HG02623 (cell line): ENCODE measurements at regions not wholly inside any gene's neighbourhood (a gene's known extent, or its start where the extent isn't known, plus 50 kb on each side); places are given as distances from the start of the nearest gene placed in this dataset.

Experiments used
- ATAC-seq: cut with Tn5 transposase; IDR thresholded peaks from one replicate; pipeline ENCODE4 v1.9.1; 2021; ENCODE audit warnings: moderate library complexity; ENCODE audit not compliant: unreplicated experiment

GRCh38 chr1:87806379-87807094 lies 477.9 kb downstream of the LMO4 start:
- ATAC-seq = no peak

DNA sequence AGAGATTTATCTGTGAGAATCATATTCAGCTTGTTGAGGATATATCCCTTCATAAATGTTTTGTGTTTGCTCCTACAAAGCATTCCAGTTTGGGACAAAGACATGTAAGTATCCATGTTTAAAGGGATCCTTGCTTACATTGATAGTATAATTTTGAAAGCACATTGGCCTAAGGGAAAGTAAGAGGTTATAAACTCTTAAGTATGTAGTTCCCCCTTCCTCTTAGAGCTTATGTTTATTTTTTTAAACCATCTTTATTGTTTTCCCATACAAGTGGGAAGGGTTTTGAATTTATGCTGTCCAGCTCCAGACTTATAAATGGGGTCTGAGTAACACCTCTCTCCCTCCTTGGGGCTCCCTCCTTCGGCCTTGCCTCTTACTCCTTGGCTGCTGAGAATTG lies 481.5 kb downstream of the LMO4 start:
- ATAC-seq = no peak

DNA sequence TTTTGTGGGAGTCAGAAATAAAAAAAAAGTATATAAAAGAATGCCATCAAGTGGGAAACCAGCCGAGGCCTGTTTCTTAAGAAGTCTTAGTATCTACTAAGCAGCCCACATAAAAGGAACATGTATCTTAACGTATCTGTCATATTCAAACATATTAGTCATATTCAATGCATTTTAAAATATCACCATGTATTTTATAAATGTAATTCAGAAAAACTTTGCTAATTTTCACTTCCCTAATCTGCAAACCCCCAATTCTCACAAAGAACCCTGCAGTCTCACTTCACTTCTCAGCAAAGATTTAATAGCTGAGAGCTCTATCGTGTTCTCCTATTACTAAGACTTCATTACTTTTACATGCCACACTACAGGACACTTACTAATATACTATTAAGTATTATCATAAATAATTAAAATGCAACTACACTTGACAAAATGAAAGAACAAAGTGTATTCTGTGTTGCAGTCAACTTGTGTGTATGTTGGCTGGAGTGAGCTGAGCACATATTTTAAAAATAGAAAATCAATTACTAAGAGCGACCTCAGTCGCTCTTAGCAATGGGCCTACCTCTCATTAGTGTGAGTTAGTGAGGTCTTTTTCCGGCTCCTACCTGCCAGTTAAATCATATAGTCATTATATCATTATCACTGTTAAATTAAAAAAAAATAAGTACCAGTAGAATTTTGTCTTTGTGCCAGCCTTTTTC lies 484.3 kb downstream of the LMO4 start:
- ATAC-seq = peak; percentile 76

- ATAC-seq = no peak
Observed at GRCh38 chr1:87814573-87814972, 485.9 kb downstream of the LMO4 start.

- ATAC-seq = no peak
Observed at GRCh38 chr1:87816646-87817045, 488.0 kb downstream of the LMO4 start.

DNA sequence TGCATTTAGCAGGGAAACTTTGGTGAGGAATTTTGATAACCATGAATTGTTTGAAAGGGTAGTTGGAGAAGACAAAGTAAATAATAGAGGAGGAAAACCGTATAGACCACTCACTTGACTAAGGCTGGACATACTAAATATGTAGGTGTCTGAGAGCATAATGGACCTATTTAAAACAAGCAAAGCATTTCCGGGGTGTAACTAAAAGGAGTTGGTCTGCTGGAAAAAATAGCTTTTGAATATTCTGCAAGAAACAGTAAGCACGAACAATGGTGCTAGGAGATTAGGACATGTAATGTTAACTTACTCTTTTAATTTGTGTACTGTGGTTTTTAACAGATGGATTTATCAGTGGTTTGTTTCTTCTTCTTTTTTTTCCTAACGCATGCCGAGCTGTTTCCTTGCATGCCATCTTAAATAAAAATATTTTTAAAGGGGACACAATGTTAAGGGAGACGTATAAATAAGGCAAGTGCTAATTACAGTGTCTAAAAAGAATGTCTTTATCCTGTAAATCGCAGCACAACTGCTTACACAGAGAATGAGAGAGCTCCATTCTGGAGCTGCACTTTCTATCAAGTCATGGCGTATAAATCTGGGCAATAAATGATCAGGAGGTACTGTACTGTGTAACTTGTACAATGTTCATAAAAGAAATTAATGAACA lies 492.1 kb downstream of the LMO4 start:
- ATAC-seq = no peak

- no peak for ATAC-seq
Observed at GRCh38 chr1:87821335-87821697, 492.6 kb downstream of the LMO4 start.

DNA sequence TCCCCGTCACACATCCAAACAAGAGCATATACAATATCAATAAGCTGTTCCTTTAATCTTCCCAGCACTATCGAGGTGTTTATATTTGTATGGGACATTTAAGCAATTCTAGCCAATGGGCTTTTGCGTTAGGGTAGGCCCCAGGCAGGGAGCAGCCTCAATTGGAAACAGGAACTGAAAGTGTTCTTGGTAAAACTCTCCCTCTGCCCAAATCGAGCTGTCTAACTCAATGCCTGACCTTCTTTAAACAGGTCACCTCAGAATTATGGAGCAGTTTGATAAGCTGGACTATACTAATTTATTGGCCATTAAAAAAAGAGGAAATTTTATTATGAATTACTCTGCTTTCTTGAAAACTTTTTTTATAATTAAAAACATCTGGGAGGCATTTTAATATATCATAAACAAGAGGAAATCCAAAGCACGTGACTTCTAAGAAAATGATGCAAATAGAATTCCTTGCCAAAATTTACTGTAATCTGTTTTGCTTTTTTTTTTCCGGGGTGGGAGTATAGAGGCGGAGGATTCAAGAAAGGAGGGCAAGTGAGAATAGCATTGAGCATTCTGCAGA lies 498.1 kb downstream of the LMO4 start:
- ATAC-seq = peak; percentile 85

GRCh38 chr1:87829360-87829759 lies 500.7 kb downstream of the LMO4 start:
- peak; percentile 49 for ATAC-seq

DNA sequence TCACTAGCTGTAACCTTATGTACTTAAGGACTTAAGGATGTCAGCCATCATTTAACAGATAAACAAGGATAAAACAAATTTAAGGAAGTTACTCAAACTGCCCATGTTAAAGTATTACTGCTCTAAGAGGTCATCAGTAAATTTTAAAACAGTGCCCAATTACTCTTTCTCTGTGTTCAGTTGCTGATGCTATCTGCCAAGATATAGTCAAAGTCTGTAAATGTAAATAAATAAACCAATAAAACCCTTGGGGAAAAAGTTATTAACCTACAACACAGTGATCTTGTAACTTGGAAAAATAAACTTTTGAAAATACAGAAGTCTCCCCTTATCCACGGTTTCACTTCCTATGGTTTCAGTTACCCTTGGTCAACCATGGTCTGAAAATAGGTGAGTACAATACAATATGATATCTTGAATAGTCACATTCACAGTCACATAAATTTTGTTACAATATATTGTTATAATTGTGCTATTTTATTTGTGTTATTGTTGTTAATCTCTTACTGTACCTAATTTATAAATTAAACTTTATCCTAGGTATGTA lies 501.8 kb downstream of the LMO4 start:
- no peak for ATAC-seq

DNA sequence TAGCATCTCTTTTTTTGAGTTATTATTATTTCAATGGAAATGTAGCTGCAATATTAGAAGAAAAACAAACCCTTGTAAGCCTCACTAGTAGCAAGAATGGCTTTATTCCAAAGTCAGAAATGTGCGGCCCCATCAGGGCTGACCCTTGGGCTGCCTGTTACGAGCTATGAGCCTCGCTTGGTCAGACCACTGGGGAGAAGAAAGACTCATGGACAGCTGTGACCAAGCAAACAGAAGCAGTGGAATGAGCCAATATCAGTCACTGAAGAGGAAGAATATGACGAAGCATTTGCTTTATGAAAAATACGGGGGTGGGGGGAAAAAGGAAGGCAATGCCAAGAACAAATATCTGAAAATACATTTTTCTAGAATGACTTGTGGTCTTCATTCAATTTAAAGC lies 504.5 kb downstream of the LMO4 start:
- ATAC-seq = no peak

- no peak for ATAC-seq
Observed at GRCh38 chr1:87834151-87834550, 505.5 kb downstream of the LMO4 start.

- no peak for ATAC-seq
Observed at GRCh38 chr1:87834941-87835340, 506.3 kb downstream of the LMO4 start.

DNA sequence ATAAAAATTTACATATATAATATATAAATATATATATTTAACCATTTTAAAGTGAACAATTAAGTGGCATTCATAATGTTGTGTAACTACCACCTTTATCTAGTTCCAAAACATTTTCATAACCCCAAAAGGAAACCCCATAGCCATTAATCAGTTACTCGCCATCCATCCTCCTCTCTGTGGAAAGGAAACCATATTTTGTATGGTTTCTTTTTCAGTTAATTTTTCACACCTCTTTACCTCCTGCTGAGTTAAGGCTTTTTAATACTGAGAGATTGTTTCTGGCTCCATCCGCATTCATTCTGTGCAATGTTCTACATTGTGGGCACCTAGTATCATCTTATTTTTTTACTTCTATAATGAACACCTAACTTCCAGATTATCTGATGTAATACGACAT lies 512.1 kb downstream of the LMO4 start:
- ATAC-seq = peak; percentile 83

DNA sequence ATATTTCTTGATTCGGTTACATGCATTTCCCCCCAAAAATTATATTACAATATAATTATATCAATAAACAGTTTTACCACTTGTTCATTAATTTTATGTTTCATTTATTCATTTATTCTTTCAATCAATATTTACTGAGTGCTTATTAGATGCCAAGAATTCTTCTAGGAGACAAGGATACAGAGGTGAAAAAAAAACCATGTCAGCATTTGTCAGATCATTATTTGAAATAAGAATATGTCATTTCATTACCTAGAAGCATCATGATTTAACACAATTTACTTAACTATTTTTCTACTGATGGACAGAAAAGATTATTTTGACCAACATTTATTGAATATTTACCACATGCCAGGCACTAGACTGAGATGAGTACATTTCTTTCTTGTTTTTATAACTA lies 512.7 kb downstream of the LMO4 start:
- ATAC-seq = no peak

DNA sequence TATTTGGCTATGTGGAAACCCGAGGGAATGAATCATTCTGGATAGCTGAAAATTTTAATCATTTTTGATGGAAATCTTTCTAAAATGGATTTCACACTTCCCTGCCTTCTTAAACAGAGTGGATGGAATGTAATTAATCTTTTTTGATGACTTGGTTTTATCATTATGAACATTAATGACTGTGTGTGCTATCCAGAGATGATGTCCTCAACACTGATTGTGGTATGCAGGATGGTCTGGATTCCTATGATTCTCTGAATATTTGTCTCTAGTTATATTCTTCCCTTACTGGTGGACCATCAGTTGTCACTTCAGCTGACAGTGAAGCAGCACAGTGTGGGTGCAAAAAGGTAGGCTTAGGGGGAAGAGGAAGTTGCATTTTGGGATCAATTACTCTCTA lies 513.5 kb downstream of the LMO4 start:
- no peak for ATAC-seq

GRCh38 chr1:87844251-87844650 lies 515.6 kb downstream of the LMO4 start:
- no peak for ATAC-seq

DNA sequence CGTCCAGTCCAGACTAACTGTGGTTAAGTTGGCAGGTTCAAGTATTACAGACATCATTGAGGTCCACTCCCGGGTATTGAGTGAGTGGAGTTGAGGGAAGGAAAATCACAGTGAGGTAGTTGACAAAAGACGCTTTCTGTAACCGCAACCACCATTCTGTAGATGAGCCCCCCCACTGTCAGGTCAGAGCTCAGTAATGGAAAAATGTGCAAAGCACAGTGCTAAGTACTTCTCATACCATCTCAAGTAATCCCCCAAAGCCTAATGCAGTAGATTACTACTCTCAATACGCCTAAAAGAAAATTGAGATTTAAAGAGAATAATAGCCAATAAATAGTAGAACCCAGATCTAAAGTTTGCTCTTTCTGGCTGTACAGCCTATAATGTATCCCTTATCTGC lies 522.8 kb downstream of the LMO4 start:
- no peak for ATAC-seq

GRCh38 chr1:87852410-87853161 lies 523.9 kb downstream of the LMO4 start:
- ATAC-seq = no peak

- no peak for ATAC-seq
Observed at GRCh38 chr1:87853576-87854351, 525.1 kb downstream of the LMO4 start.
